HK-2 (cell line): ENCODE measurements at regions not wholly inside any gene's neighbourhood (a gene's known extent, or its start where the extent isn't known, plus 50 kb on each side); places are given as distances from the start of the nearest gene placed in this dataset.

Experiments used
- DNase-seq: peaks from one replicate; pipeline ENCODE4 v3.0.0-alpha.2; 2018; ENCODE audit not compliant: unreplicated experiment

DNA sequence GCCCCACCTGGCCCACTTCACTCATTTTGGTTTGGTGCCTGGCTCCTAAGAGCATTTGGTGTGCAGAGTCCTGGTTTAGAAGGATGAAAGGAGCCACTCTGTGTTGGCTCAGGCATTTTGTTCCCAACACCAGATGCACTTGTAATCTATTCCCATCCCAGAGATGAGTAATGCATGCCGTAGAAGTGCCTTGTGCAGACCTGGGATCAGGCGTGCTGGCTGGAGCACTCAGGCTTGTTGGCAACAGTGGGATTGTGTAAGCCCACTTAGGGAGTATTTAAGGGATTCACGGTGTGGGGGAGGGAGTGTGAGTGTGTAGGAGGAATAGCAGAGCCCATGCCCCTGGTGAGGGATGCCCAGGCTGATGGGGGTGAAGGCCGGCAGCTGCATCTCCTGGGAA is 501.5 kb upstream of the TBX3 start:
- no peak for DNase-seq

DNA sequence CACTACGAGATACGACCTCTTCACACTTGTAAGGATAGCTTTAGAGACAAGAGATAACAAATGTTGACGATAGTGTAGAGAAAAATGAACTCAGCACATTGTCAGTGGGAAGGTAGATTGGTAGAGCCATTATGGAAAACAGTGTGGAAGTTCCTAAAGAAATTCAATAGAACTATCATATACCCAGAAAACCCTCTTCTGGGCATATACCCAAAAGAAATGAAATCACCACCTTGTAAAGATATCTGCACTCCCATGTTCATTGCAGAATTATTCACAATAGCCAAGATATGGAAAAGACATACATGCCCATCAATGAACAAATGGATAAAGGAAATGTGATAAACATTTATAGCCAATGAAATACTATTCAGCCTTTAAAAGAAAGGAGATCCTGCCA is 499.8 kb upstream of the TBX3 start:
- DNase-seq, result no peak

DNA sequence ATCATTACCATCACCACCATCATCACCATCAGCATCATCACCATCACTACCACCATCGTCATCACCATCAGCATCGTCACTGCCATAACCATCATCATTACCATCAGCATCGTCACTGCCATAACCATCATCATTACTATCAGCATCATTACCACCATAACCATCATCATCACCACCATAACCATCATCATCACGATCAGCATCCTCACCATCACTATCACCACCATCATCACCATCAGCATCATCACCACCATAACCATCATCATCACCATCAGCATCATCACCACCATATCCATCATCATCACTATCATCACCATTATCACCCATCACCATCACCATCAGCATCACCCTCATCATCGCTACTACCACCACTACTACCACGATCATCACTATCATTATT is 493.9 kb upstream of the TBX3 start:
- DNase-seq, result no peak

DNA sequence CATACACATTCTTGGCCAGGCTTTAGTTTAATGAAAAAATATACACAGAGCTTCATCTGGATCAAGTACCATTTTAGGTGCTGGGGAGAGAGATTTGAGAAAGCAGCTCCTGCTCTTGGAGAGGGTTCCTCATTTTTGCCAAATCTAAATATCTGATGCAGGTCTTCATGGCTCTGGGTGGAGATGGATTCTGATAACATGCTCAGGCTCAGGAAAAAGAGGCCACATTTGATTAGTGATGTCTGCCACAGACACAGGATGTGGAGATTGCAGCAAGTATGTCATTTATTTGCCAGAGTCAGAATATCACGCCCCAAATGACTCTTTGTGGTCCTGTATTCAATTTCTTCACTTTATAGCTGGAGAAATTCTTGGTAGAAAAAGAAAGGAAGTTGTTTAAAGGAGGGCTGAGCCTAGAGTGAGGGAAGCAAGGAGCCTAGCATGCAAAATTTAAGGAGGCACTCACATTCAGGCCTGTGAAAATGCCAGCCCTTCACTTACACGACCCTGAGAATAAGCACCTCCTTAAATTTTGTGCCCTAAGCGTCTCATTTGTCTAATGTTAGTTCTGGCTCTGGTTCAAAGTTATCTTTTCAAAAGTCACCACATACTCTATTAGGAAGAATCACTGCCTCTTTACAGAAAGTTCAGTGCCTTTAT is 492.9 kb upstream of the TBX3 start:
- DNase-seq, result no peak

DNA sequence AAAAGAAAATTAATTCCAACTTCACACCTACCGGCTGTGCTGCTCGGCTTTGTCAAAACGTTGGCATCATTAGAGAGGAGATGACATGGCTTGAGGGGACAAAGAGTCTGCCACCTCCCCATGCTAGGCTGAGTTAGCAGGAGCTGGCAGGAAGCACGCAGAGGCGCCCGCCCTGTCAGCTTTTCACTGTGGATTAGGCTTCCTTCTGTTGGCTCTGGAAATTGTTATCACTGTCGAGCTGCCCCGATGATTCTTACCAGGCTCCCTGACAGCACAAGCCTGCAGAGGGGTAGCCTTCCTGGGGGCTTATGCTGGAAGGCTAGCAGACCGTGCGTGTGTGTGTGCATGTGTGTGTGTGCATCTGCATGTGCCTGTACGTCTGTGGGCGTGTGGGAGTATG is 490.9 kb upstream of the TBX3 start:
- no peak for DNase-seq

DNA sequence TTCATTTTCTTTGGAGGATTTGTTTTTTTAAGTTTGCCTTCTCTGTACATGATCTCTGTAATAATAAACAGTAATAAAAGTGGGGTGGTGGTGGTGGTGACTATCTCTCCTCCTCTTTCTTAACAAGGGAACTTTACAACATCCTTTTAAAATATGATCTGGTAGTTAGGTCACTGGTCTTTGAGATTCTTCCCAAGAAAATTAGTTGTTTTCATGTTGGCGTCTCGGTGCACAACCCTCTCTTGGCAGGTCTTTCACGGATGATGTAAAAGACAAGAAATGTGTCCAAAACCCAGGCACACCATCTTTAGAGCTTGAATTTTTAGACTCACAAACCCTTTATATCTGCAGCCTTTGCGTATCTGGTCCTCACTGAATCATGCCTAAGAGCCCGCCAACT is 488.5 kb upstream of the TBX3 start:
- DNase-seq, result no peak

DNA sequence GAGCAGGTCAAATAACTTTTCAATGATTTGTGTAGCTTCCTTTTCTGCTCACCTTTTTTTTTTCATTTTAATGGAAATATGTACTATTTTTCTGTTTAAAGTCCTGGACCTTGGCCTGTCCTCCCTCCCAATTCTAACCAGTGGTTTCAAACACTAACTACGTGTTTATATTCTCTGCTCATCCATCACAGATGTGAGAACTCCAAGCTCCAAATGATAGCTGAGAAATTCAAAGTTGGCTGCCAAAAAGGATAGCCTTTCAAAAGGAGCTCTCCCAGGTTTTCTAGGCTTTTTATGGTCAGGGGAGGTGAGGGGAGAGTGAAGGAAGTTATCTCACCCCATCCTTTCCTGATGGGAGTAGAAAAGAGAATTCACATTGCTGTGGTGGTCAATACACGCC is 486.0 kb upstream of the TBX3 start:
- DNase-seq, result no peak

DNA sequence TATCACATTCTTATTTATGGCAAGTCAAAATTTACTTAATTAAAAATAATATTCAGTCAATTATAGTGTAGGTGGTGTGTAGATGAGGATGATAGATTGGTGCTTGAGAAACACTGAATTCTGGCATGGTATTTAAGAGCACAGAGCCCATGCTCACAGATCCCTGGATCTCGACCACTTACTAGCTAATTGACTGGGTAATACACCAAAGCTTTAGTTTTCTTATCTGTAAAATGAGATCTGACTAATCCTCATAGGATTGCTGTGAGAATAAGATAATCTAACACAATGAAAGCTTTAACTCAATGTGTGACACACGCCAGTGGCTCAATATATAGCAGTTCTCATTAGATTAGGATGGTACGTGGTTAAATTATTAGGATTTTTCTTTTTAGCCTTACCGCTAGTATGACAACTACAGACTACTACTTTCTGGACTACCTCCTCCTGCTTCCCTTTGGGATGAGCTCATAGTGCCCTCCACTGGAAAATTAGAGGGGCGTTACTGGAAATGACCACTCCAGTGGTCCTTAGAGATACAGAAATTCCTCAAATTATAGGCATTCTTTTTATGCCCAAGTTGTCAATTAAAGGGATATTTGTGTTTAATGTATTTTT is 482.8 kb upstream of the TBX3 start:
- no peak for DNase-seq

DNA sequence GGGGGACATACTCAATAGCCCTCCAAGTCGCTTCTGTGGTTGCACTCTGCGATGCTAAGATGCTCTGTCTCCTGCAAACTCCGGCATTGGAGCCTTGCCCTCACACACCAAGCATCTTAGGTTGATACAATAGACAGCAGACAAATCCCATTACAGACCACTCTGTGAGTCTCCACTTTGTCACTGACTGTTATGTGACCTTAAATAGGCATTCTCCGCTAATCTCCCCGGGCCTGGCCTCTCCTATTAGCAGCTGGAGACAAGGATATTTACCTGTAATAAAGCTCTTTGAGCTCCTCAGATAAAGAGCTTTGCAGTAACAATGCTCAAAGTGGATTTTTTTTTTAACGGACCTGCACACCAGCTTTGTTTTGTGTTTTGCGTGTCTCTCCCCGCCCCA is 479.7 kb upstream of the TBX3 start:
- no peak for DNase-seq

DNA sequence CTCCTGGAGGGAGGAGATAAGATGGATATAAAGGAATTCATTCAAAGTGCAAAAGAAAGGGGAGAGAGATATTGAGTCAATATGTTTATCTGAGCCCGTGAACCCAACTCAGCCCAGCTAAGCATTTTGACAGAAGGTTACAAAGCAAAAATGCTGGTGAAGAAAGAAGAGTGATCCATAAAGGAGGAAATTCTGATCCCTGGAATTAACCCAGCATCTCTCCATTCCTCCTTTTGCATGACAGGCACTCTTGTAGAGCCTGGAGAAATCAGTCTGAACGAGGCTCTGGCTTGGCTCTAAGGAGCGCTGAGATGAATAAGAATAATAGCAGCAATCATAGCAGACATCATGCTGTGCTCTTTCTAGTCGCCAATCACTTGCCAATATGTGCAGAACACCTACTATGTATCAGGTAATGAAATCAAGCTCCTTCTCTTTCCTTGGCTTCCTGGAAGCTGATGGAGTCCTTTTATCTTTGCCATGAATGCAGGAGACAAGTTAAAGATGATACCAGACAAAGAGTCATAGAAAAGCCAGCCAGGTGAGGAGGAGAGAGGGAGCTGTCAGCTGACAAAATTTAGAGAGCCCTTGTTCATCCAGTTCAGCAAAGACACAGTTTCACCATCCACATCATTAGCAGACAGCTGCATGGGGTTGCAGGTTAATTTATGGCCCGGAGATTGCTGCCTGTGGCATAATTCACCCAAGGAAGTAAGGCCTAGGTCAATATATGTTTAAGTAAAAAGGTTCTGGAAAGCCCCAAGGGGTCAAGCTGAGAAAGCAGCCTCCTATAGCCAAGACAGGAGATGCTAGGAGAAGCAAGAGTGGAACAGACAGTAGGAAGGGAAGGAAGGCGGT is 476.5 kb upstream of the TBX3 start:
- DNase-seq, result no peak

DNA sequence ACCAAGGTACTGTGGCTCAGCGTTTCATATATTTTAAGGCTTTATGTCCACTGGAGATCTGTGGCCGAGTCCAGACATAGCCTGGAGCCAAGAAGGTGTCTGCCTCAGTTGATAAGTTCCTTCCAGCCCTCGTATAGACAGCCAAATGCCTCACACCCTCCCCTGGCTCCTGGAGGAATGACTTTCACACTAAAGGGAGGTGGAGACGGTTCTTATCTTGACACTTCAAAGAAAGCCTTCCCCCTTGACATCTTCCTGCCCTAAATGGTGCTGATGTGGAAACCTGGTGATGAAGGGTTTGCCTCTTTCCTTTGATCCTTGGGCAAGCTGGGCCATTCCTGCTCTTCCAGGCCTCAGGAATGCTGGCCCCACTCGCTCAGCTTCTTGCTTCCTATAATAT is 474.8 kb upstream of the TBX3 start:
- DNase-seq, result no peak

DNA sequence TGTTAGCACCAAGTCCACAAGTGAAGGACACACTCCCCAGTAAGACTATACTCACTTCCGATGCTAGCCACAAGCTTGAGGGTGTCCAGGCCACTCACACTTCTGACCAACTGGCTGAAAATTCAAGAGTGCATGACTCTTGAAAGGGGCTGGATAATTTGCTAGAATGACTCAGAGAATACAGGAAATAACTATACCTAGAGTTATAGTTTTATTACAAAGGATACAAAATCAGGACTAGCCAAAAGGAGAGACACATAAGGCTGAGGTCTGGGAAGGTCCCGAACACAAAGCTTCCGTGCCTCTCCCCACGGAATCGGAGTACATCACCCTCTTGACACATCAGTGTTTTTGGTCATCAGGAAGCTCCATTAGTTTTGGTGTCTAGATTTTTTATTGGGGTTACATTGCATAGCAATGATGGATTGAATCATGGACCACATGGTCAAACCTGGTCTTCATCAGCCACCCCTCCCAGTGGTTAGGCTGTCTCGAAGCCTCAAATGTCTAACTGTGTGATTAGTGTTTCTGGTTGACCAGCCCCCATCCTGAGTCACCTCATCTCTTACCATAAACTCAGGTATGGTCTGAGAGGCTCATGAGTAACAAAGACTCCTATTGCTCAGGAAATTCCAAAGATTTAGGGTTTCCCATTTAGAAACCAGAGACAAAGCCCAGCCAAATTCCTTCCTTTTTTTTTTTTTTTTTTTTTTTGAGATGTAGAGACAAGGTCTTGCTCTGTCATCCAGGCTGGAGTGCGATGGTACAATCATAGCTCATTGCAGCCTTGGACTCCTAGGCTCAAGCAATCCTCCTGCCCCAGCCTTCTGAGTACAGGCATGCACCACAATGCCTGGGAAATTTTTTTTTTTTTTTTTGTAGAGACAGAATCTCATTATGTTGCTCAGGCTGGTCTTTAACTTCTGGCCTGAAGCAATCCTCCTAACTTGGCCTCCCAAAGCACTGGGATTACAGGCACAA is 472.0 kb upstream of the TBX3 start:
- no peak for DNase-seq

DNA sequence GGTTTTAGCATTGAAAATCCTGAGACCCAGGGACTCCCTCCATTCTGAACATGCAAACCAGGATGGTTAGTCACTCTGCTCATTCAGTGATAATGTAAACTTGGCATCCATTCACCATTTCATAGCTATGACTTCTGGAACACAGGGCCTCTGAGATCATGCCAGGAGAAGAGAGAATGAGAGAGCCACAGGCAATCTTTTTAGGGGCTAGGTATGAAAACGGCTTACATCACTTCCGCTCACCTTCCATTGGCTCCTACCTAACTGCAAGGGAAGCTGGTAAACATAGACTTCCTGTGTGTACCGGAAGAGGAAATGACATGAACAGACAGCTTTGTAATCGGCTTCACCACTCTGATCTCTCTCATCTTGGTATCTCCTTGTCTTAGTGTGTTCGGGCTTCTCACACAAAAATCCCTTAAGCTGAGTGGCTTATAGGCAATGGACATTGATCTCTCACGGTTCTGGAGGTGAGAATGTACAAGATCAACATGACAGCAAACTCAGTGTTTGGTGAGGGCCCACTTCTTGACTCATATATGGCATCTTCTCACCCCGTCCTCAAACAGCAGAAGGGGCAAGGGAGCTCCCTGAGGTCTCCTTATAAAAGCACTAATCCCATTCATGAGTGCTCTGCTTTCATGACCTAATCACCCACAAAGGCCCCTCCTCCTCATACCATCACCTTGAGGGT is 465.9 kb upstream of the TBX3 start:
- no peak for DNase-seq

DNA sequence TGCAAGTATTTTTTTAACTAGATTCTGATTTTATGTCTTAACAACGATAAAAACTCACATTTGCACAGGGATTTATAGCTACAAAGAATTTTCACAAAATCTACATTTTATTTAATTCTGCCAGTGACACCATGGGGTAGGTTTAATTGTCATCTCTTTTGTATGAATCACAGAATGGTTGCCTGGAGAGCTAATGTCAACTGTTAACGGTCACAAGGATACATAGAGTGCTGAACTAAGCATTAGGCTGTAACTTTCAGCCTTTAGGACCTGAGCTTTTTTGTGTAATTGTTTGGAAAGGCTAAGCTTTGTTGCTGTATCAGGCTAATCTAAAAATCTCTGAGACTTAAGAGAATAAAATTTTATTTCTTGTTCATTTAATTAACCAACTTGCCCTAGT is 465.3 kb upstream of the TBX3 start:
- no peak for DNase-seq

DNA sequence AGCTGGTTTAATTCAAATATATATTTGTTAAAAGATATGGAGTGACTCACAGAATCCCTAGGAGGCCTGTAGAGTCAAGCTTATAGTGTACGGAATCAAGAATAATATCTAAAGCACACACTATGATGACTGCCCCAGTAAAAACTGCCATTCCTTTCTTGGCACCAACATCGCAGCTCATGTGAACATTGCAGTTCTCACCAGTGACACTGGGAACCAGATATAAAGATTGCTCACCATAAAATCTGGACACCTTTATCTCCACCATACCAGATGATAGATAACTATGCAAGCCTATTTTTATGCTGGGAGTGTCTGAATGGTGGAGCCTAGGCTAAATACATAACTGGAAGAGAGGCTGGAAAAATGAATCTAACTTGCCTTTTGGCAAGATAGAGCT is 463.9 kb upstream of the TBX3 start:
- DNase-seq, result no peak

DNA sequence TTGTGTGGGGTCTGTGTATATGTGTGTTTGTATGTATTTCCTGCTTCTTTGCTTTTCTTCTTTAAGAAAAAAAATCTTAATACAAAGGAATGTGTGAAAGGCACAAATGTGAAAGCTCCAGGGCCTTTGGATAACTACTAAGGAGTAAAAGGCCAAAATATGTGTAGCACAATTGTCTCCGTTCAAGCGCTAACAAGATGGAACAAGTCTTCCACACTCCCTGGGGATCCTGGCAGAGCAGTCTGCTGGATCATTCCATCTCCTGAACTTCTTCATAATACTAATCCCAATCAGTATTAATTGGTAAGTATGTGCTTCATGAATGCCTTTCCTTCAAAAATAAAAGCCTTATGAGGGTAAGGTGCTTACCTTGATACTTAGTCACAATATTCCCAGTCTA is 462.5 kb upstream of the TBX3 start:
- DNase-seq, result no peak

DNA sequence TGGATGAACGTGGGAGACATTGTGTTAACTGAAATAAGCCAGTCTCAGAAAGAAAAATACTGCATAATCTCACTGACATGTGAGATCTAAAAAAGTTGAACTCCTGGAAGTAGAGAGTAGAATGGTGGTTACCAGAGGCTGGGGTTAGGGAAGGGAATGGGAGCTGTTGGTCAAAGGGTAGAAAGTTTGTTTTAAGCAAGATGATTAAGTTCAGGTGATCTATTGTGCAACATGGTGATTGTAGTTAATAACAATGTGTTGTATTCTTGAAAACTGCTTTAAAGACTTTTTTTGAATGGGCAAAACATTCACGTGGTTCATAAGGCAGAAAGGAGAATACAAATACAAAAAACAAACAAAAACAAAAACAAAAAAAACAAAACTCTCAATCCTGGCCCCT is 460.4 kb upstream of the TBX3 start:
- no peak for DNase-seq

DNA sequence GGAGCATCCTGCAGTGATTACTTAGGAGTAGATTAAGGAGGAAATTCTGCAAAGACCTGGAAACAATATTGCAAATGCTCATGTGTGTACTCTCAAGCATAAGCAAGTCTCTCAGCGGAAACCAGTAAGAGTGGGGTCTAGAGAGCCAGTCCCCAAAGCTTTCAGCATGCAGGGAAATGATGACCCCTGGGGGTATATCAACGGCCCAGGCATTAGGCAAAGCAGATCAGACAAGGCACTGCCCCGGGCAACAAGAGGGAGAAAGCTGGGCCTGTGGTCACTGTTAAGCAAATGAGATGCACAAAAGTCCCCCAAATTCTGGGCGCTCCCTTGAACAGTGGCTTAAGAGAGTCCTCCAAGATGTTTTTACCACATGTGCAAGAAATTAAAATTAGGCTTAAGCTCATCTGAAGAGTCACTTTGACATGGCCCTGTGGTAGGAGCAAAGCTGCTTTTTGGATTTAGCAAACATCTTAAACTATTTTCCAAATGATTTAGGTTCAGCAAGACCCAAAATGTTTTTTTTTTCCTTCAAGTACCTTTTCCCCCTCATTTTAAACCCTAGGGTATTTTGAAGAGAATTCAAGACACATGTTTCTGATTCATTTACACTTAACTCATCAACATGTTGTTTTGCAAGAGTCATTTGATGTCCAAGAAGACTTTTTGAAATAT is 457.1 kb upstream of the TBX3 start:
- no peak for DNase-seq

DNA sequence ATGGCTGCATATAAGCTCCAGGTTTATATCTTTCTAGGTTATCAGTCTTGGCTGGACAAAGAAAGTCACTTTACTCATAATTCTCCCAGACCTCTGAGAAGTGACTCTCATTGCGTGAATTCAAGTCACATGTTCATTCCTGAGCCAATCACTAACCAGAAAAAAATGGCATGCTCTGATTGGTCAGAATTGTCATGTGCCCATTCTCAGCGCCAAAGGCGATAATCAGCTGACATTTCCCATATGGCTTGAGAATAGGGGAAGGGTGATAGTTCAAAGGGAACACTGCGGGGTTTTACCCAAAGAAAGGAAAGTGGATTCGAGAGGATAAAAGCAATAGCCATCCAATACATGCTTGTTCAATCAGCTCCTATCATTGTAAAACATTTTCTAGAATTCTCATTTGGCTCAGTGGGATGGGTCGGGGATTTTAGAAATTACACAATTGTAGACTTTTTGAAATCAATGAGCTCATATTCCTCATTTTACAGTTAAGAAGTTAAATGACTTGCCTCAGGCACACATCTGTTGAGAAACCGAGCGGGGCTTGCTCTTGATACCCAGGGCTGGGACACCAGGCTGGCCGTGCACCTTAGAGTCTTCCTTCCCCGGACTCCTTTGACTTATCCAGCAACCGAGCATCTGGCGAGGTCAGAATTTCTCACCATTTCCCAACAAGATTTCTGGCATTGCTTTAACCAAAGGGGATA is 454.0 kb upstream of the TBX3 start:
- DNase-seq, result no peak

DNA sequence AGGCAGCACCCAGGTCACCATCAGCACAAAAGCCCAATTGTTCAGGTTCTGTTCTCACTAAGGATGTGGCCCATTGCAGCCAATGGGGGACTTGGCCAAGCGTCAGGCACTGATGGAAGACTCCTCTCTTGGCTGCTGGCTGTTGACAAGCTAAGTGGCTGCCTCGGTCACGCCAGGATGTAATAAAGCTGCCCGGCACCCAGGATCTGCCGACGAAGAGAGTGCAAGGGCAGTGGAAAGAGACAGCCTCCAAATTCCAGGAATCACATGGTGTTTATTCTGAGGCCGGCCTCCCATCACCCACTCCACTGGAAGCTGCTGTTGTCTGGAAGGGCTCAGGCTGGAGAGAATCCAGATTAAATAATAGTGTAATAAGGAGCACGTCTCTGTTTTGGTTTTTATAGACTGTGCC is 451.8 kb upstream of the TBX3 start:
- DNase-seq, result no peak
